Cerebellar nuclear complex (tissue), 1 donor: ENCODE measurements at regions not wholly inside any gene's neighbourhood (a gene's known extent, or its start where the extent isn't known, plus 50 kb on each side); places are given as distances from the start of the nearest gene placed in this dataset.

Experiments
- DNase-seq, 2 experiments: peaks; one replicate each; lab custom pipeline; 2025; lab: John Stamatoyannopoulos, UW

DNA sequence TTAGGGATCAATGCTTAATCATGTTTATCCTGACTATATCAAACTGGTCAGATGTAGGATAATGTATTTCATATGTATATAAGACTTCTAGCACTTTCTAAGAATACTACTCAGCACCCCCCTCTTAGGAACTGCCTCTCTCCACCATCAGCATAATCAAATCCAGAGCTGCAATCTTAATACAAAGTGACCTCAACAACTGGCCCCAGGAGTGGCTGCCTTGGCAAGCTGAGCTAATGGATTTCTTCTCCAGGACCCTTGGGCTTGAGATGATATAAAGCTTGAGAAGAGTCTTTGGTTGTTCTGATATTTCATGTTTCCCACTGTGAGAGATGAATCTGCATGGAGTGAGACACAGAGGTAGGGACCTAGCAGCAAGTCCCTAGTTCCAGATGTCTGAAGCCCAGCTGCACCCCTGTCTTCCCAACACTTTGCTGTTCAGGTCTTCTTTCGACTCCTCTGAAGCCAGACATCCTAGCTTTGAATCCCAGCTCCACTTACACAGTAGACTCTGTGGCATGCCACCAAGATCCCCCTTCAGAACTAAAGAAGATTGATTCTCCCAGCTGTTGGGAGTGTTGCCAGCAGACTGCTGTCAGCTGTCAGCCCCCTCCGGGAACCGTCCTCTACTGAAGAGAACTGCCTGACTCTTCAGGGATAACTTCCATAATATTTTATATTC, 309.3 kb upstream of the UBE2E2 start:
- no peak for DNase-seq

DNA sequence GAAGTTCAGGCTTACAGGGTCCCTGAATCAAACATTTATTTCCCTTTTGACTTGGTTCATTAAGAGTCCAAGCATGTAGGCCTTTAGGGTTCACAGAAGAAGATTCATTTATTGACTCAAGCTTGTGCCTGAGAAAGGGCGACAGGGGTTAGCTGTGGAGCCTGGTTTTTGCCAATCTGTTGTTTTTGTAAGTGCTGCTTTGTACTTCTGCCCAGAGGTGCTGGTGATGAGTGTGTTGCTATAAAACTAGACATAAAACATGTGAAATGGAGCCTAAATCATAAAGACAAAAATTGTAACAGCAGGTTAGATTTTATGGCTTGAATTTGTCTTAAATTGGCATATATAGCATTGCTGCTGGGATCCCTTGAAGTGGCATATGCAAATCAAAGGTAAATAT, 308.3 kb upstream of the UBE2E2 start:
- no peak for DNase-seq

DNA sequence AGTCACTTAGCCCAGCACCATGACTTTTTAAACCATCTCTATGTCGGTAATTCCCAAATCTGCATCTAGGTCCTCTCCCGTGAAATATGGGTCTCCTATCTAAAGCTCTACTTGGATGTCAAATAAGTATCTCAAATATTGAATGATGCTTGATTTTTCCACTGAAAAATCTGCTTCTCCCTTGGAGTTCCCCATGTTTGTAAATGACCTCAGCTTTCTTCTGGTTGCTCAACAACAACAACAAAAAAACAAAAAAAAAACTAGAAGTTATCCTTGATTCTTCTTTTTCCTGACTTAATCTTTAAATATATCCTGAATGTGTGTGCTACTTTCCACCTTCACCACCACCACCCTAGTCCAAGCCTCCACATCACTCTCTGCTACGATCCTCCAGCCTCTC, 307.5 kb upstream of the UBE2E2 start:
- no peak for DNase-seq

DNA sequence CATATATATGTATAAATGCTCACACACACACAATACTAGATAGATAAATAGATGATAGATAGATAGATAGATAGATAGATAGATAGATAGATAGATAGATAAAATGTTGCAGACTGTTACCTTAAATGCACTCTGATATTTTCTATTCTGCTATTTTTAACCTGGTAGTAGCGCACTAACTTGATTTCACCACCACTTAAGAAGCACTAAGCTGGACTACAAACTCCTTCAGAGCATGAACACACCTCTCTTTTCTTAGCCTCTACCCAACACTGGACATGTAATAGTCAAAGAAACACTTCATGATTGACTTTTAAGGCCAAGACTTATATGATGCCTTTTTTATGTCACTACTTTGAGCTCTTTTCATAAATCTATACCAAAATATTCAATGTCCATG, 304.6 kb upstream of the UBE2E2 start:
- DNase-seq: no peak

DNA sequence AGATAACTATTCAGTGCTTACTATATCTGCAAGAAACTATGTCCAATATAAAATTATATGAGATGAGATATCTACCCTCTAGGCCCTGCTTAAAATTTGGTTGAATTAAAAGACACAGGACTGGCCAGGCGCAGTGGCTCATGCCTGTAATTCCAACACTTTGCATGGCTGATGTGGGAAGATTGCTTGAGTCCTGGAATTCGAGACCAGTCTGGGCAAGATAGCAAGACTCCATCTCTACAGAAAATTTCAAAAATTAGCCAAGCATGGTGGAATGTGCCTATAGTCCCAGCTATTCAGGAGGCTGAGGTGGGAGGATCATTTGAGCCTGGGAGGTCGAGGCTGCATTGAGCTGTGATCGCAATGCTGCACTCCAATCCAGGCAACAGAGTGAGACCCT, 303.7 kb upstream of the UBE2E2 start:
- DNase-seq: no peak

DNA sequence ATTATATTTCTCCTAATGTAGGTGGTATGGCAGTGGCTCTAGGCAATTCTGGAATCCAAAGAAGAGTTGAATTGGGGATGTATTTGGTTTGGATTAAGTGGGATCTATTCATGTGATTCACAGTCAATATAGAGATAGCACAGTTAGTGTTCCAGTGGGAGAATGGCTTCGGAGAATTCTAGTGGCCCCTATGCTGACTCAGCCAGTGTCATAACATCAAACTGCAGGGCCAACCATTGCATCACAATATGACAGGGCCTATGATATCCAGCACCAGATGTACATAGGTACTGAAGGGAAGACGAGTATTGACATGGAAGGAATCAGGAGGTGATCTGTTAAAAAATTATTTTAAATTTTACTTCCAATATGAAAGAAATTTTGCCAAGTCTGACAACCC, 302.8 kb upstream of the UBE2E2 start:
- no peak for DNase-seq

DNA sequence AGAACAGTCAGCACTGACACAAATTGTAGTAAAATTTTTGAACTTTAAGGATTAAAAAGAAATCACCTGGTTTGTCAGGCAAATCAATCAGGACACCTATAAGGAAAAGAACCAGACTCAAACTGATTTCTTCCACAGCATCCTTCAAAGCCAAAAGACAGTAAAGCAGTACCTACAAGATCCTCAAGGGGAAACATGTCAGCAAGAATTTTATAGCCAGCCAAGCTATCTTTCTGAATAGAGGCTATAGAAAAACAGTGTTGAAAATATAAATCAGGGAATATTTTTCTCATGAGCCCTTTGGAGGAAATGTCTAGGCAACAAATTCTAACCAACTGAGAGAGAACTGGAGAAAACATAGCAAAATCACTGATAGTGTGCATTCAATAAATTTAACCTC, 301.4 kb upstream of the UBE2E2 start:
- no peak for DNase-seq

DNA sequence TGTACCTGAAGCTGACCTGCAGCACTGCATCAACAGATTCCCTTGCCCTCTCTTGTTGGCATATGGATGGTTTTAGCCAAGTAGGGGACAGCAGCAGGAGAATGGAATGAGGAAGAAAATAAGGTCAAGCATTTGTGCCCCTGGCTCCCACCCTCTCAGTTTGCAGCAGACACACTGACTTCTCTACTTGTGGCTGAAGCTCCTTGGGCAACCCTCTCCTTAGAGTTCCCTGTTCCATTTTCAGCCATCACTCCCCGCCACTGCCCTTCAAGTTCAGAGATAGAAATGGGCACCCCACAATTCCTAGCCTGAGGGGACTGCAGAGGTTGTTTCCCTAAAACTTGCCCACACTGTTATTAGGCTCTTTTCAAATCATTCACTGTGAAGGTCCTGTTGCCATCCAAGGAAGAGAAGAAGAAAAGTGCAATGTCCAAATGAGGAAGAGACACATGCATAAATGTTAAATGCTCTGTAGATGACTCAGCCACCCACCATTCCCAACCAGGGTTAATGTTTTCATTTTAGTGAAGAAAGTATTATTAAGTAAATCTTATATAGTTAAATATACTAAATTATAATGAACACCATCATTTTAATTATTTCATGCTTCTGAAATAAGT, 295.9 kb upstream of the UBE2E2 start:
- DNase-seq: no peak

DNA sequence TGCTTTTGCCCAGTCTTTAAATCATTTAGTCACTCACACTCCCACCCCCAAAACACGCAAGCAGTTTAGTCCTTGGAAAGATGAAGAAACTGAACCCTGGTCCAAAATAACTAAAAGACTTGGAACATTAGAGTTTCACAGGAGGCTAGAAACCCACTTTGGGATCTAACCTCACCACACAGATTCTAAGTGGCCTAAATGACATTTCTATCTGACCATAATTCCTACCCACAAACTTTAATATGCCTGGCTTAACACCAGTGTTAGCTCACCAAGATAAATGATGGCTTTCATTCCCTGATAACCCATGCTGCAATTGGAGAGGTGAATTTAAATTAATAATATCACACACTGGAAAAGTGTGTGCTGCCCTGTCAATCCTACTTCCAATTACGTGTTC, 295.3 kb upstream of the UBE2E2 start:
- no peak for DNase-seq

DNA sequence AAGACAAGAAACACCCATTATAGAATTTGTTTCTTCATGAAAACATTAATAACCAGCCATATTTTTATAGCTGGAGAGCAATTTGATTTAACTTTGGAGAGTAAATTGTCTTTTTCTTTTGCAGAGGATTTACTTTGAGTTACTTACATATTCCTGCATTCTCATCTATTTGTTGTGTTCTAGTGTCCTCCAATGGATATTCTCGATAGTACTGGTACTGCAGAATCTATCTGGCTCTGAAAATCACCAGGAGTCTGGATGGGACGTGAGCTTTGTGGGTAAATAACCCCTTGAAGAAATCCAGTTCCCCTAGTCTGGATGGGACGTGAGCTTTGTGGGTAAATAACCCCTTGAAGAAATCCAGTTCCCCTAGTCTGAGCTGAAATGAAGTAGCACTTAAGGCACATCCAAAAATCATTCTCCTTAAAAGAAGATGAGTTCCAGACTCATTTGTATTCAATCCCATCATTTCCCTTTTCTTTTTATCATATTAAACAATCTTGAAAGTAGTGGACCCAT, 294.1 kb upstream of the UBE2E2 start:
- peak in 1 of 2 experiments; percentile 17 for DNase-seq

DNA sequence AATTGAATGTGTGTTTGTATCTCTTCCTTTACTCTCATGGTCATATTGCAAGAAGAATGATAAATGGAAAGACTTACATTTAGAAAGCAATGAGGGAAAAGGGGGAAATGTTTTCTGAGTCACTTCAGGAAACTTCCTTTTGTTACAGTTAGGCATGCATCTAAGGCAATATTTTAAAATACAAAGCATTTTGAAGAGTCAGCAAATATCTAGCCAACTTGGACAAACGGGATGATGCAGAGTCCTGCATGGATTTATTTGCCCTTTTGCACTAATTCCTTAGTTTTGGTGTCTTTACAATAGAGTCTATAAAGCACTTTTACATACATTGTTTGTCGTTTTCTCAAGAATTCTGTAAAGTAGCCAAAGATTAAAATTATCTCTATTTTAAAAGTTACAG, 286.2 kb upstream of the UBE2E2 start:
- no peak for DNase-seq

DNA sequence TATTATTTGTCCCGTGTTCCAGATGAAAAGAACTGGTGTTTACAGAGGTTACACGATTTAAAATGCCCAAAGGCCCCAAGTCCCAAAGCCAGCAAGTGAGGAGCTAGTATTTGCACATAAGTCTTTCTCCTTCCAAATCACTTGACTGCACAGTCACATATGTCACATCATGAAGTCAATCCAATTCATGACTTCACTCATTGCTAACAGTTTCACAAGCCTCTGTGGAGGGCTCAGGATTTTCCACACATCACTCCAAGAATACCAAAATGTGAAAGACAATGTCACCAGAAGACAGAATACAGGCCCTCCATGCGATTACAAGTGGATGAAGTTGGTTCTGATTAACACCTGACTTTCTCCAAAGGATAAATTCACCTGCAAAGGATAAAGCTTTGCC, 283.1 kb upstream of the UBE2E2 start:
- no peak for DNase-seq

DNA sequence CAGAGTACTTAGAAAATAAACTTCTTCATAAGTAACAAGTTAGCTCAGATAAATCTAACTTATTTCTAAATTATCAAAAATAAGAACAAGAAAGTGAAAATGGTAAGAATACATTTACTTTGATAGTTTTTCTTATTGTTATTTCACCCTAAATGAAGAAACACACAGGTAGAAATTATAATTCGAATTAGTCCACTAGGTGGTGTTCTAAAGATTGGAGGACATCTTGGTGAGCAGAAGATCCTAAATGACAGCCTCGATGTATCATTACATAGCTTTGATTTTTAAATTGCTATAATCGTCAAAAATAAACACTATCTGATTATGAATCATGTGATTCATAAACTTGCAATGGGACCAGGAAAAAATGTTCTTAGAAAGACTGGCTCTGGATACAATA, 280.8 kb upstream of the UBE2E2 start:
- no peak for DNase-seq

DNA sequence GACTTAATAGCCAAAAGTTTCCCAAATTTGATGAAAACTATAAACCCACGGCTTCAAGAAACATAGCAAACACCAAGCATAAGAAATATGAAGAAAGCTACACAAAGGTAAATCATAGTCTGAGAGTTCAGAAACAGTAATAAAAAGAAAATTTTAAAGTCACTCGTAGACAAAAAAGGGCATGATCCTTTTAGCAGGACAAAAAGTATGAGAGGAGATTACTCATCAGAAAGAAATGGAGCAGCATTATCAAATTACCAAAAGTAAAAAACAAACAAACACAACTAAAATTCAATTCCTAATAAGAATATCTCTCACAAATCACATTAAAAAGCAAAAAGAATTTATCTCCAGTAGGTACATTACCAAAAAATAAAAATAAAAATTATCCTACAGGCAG, 279.4 kb upstream of the UBE2E2 start:
- no peak for DNase-seq

DNA sequence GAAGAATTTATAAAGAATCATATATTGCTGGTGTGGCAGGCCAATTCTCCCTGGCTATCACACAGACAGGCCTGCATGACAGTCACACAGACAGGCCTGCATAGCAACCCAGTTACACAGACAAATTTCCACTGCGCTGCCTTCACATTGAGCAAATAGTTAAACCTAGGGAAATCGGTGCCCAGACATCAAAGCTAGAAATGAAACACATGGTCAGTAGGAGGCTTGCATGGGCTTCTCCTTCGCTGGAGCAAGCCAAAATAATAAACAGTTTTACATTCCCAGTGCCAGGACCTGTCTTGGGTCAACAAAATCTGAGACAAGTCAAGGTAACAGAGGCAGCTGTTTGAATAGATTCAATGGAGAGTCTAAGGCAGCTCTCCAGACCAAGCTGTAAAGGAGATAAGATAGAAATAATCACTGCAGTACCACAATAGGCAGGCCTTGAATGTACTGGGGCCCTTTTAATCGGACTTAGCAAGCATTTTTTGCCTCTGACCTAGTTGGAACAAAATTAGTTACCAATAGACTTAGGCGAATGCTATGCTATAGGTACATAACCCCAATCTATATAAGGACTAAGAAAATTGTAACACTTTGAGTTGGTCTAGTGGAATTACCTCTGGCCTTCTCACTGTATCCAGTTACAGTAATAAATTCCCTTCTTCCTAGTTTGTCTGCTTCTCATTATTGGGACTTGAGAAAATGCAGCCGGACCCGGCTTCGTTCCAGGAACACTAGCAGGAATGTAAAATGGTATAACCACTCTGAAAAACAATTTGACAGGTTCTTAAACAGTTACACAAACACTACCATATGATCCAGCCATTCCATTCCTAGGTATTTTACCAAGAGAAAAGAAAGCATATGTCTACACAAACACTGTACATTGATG, 274.7 kb upstream of the UBE2E2 start:
- no peak for DNase-seq

DNA sequence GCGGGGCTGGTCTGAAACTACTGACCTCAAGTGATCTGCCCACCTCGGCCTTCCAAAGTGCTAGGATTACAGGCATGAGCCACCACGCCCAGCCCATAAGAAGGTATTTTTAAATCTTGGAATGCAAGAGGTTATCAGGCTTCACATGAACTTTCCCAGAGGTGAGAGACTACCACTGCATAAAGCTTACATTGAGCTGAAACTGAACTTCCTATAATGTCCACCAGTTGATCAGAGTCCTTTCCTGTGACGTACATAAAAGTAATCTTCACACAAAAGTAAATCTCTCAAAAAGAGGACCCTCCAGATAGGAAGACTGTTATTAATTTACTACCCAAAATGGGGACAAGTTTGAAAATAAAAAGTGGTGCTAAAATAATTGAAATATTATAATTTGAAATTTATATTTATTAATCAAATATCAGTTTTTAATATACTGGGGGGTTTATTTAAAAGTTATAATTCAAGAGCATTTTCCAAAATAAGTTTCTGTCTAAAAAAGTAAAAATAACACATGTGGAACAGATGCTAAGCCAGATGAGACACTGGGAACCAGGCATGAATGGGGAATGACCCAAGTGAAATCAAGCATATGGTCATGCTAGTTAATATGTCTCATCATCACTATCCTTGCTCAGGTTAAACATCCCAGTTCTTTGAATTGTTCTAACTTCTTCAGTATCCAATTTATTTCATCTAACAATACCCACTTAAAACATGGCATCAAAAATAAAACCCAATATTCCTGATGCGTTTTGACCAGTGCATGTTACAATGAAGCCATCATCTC, 269.9 kb upstream of the UBE2E2 start:
- no peak for DNase-seq

DNA sequence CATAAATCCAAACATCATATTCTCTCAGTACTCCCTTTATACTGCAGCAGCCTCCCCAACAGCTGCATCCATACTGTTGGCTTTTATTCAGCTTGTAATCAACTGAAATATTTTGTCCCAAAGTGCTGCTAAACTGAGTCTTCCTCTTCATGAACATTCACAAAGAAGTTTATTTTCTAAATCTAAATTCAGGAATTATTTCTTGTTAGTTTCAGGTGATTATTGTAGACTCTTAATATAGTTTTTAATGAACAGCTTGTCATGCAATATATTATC, 269.3 kb upstream of the UBE2E2 start:
- no peak for DNase-seq

DNA sequence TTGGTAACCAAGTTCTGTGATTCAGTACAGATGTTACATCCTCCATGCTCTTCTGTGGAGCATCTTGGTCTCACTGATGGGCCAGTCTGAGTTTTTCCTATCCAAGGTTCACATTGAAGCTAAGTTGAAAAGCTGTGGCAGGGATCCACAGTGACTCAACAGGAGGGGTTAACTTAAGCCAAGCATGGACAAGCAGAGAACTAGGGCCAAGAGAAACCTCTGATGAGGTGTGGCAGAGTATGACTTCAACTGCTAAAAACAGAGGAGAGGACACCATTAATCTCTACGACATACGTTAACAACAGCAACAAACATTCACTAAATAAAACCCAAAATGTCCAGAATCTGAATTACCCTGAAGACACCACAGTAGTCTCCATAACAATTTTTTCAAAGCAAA, 268.1 kb upstream of the UBE2E2 start:
- DNase-seq: no peak

DNA sequence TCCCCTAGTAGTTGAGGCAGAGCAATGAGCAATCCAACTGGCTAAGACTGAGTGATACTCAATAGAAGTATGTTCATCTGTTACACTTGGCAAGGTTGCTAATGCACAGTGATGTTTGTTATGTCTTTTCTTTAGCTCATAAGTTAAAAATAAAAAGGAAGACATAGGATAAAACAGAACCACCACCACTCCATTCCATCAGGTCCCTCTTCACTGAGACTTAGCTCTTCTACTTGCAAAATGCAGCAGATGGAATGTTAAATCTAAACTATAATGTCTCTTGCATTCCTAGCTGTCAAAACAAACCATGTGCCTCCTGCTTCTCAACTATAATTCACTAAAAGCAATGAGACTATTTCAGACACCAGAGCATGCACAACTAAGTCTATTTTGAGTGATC, 265.6 kb upstream of the UBE2E2 start:
- DNase-seq: no peak

DNA sequence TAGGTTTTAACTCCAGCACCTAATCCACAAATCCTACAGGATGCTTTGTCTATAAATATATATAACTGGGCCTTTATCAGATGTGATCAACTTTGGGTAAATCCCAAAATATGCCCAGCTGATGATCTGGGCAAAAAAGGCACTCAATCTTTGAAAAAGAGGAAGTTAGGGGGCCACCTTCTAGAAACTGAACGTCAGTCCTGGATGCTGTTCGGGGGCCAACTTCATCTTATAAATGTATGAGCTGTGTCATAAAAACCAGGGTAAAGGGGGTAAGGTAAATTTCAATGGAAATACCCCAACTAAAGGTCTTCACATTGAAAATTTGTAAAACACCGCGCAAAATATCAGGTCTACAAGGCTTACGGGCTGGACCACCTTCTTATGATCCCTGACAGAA, 264.4 kb upstream of the UBE2E2 start:
- no peak for DNase-seq

DNA sequence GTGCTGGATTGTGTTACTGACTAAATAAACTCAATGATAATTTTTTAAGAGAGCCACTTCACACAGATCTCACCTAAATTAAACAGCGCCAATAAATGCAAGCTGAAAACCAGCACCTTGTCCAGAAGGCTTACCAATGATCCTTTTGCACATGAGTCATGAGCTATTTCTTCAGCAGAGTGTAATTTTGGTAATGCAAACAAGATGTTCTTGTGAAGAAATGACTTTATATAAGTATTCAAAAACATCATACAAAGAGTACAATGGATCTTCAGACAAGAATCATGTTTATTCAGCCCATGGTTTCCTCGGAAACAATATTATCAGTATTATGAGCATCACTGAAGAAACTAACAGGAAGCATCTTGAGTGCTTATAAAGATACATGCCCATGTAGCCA, 263.8 kb upstream of the UBE2E2 start:
- no peak for DNase-seq

DNA sequence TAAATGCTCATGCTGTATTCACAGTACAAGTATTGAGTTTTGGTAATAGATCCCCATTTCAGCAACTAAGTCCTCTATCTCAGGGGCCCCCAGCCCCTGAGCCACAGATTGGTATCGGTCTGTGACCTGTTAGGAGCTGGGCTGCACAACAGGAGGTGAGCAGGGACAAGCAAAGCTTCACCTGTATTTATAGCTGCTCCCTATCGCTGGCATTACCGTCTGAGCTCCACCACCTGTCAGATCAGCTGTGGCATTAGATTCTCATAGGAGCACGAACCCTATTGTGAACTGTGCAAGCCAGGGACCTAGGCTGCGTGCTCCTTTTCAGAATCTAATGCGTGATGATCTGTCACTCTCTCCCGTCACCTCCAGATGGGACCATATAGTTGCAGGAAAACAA, 262.8 kb upstream of the UBE2E2 start:
- no peak for DNase-seq
